GM19468 (cell line): ENCODE measurements at regions not wholly inside any gene's neighbourhood (a gene's known extent, or its start where the extent isn't known, plus 50 kb on each side); places are given as distances from the start of the nearest gene placed in this dataset.

ENCODE experiments used
- ATAC-seq: cut with Tn5 transposase; IDR thresholded peaks from one replicate; pipeline ENCODE4 v1.9.1; 2021; ENCODE audit warnings: mild to moderate bottlenecking, moderate library complexity, moderate number of reproducible peaks; ENCODE audit not compliant: unreplicated experiment; ENCODE audit errors: extremely low read depth

GRCh38 chr6:106886081-106886843, 88.3 kb downstream of the CD24 start:
- ATAC-seq = no peak

- ATAC-seq = no peak
These were observed 88.8 kb downstream of the CD24 start for GRCh38 chr6:106885679-106886078.

- no peak for ATAC-seq
These were observed 90.0 kb downstream of the CD24 start for GRCh38 chr6:106884576-106884975.

- ATAC-seq = no peak
These were observed 90.7 kb downstream of the CD24 start for GRCh38 chr6:106883808-106884262.

GRCh38 chr6:106882601-106883518, 91.7 kb downstream of the CD24 start:
- ATAC-seq = no peak

- no peak for ATAC-seq
These were observed 92.4 kb downstream of the CD24 start for GRCh38 chr6:106882138-106882537.

- no peak for ATAC-seq
These were observed 93.6 kb downstream of the CD24 start for GRCh38 chr6:106880952-106881351.

GRCh38 chr6:106875782-106876321, 98.7 kb downstream of the CD24 start:
- ATAC-seq = no peak

GRCh38 chr6:106874481-106874880, 100.0 kb downstream of the CD24 start:
- no peak for ATAC-seq

- no peak for ATAC-seq
These were observed 102.5 kb downstream of the CD24 start for GRCh38 chr6:106872049-106872448.

- no peak for ATAC-seq
These were observed 103.5 kb downstream of the CD24 start for GRCh38 chr6:106870824-106871717.

GRCh38 chr6:106870069-106870468, 104.5 kb downstream of the CD24 start:
- no peak for ATAC-seq

- ATAC-seq = no peak
These were observed 105.3 kb downstream of the CD24 start for GRCh38 chr6:106869203-106869602.

- no peak for ATAC-seq
These were observed 107.5 kb downstream of the CD24 start for GRCh38 chr6:106866875-106867658.

- no peak for ATAC-seq
These were observed 111.7 kb downstream of the CD24 start for GRCh38 chr6:106862858-106863257.

GRCh38 chr6:106860940-106861339, 113.6 kb downstream of the CD24 start:
- ATAC-seq = no peak

- no peak for ATAC-seq
These were observed 115.9 kb downstream of the CD24 start for GRCh38 chr6:106858653-106859092.

- no peak for ATAC-seq
These were observed 116.5 kb downstream of the CD24 start for GRCh38 chr6:106857771-106858652.
